ENCODE measurements at regions not wholly inside any gene's neighbourhood (a gene's known extent, or its start where the extent isn't known, plus 50 kb on each side); places are given as distances from the start of the nearest gene placed in this dataset.
"Not testable (repeated sequence)": the region's sequence is repeated elsewhere in the genome, so short reads cannot be mapped to it uniquely, and the experiment has no call there.

DNA sequence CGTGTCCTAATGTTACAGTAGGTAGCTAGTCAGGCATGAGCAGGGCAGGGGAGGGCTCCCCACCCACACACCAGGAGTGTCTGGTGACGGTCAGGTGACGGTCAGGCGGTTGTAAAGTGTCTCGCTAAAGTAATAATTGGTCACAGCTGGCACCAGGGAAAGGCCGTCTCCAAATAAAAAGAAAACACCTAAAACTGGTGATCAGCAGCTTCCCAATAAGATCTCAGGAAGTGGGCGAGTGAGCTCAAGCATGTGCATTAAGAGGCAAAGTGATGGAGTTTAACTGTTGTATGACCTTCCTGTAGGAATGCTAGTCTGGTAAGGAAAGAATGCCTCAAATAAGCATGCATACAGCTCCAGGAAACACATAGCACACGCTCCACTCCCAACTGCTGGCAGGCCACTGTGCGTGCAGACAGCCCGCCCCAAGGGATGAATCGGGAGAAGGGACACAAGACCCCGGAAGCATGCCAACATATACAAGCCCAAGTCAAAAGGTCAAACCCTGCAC lies 177.1 kb downstream of the RNF144A start:
- DNase-seq (ENCODE audit: low read depth): no peak

DNA sequence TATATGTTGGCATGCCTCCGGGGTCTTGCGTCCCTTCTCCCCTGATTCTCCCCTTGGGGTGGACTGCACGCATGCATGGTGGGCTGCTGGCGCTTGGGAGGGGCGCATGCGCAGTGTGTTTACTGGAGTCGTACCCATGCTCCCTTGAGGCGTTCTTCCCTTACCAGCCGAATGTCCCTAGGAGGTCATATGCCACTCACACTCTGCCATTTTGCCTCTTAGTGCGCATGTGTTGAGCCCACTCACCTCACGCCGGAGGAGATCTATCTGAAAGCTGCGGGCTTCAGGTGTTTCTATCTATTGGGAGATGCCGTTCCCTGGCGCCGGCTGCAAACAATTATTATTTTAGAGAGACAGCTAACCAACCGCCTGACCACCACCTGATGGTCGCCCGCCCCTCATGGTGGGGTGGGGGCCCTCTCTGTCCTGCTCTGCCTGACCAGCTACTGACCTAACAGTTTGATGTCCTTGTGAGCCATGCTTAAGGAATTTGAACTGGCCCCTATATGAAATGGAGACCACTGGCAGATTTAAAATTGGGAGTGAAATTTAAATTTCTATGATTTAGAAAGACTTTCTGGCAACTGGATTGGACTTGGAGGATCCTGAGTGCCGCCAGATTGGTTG lies 179.6 kb downstream of the RNF144A start:
- no peak for DNase-seq (ENCODE audit: low read depth)

DNA sequence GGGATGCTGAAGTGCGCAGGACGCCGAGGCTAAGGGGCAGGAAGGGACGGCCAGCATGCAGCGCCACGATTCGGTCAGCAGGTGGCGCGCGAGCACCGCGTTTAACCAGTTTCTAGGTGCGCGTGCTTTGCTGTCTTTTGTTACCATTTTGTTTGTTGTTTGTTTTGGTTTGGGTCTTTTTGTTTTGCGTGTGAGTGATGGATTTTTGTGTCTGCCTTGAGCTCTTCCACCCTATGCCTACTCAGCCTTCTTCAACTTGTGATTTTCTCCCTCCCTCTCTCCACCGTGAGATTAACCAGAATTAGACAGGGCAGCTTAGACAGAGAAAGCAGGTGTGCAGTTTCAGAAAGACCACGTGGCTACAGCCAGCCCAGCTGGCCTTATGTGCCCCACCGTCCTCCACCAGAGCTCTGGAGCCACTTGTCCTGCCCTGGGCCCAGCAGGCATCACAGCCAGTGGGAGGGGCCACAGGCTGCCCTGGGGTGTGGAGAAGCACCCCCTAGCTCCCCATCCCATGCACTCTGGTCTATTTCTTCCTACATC lies 180.2 kb downstream of the RNF144A start:
- peak; percentile 70 for DNase-seq (ENCODE audit: low read depth)

DNA sequence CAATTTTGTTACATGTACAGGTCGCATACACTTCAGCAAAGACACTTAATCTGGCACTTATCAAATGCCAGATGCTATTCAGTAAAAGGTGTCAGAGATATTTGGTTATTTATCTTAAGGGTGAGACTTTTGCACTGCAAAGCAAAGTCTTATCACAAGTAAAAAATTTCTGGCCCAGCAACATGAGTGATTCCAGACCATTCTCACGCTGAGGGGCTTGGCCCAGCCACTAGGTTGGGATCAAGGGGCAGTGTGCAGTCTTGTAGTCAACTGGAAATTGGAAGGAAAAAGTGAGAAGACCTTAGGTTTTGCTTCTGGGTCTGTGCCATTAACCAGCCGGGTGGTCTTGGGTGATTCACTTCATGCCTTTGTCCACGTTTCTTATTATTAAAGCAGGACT lies 181.6 kb downstream of the RNF144A start:
- no peak for DNase-seq (ENCODE audit: low read depth)

DNA sequence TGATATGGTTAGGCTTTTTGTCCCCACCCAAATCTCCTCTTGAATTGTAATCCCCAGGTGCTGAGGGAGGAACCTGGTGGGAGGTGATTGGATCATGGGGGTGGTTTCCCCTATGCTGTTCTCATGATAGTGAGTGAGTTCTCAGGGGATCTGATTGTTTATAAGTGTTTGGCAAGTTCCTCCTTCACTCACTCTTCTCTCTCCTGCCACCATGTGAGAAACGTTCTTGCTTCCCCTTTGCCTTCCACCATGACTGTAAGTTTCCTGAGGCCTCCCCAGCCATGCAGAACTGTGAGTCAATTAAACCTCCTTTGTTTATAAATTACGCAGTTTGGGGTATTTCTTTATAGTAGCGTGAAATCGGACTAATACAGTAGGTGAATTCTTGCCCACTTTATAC lies 182.5 kb downstream of the RNF144A start:
- DNase-seq (ENCODE audit: low read depth): not testable (repeated sequence)

DNA sequence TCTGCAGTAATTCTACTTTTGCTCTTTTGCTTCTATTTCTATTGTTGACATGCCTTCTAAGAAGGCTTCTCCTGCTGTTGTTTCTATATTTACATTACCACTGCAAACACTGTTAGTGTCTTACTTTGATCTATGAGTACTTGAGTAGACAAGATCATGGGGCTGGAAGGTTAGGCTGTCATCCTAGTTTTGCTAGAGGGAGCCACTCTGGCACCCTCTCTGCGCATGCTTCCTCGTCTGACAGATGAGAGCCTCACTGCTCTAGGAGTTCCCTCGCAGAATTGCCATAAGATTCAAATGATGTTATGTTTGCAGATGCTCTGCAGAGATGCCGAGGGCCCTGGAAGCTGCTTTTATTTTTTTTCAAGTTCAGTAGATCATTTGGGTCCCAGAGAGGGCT lies 185.6 kb downstream of the RNF144A start:
- no peak for DNase-seq (ENCODE audit: low read depth)

DNA sequence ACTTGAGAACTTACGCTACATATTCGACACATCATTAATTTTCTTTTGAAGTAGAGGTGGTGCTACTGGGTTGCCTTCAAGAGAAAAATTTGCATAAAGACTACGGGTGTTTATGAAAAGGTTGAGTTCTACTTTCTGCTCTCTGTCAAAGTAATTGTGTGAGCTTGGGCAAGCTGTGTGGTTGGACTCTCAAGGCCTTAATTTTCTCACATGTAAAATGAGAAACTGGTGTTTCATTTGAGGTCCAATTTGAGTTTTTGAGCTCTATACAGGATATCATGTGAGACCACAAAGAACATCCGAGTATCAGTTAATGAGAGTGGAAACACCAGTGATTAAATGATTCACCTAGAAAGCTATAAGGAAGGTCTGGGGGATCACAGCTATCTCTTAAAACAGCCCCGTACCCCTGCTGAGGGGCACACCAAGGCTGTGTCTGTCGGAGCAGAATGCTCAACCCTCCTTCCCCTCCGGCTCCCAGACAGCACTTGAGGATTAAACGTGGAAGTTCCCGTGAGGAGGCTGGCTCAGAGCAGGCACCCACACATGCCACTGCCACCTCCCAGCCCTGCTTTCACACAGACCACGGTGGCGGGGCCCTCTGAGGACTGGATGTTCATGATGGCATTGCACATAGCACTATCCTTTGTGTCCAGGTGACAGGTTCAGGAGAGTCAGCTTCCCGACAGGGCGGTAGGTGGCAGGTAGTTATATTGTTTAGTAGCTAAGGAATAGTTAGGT lies 191.8 kb downstream of the RNF144A start:
- DNase-seq (ENCODE audit: low read depth): no peak

DNA sequence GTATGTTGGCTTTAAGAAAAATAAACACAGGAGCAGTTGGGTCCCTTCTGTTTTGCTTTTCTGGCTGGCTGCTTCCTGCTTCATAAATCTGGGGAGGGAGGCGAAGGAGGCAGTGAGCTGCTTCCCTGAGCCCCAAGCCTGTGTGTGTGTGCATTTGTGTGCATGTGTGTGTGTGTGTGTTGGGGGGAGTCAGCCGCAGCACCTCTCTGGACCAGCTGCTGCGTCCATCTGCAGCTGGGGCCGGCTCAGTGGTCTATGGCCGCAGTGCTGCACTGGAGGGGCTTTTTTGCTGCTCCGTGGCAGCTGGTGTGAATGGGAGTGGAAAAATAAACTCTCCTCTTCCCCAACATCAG lies 192.3 kb downstream of the RNF144A start:
- no peak for DNase-seq (ENCODE audit: low read depth)

DNA sequence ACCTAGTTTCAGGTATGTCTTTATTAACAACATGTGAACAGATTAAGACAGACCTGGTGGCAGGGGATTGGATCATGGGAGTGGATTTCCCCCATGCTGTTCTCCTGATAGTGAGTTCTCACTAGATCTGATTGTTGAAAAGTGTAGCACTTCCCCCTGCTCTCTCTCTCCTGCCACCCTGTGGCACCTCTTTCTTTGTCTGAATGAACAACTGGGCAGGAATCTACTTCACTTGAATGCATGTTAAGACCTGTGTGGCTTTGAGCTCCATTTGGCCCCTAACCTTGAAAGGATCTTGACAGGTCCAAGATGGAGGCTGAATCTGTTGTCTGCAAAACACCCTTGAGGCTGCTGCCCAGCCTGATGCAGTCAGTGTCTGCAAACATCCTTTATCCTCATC lies 194.4 kb downstream of the RNF144A start:
- DNase-seq (ENCODE audit: low read depth): no peak

DNA sequence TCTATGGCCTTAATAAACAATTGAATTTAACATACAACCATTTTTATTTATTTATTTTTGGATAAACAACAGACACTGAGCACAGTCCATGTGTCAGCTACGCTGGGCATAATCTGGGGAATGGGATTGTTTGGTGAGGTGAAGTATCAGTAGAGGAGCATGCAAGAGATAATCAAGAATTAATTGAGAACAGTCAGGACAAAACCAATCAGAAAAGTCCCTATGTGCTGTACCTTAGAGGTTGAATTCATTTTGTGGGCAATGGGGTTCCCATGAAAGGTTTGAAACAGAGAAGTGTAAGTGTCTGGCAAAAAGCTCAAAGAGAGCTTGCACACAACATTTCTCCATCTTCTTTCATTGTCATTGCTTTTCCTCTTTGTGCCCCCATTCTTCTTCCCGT lies 198.2 kb downstream of the RNF144A start:
- no peak for DNase-seq (ENCODE audit: low read depth)

DNA sequence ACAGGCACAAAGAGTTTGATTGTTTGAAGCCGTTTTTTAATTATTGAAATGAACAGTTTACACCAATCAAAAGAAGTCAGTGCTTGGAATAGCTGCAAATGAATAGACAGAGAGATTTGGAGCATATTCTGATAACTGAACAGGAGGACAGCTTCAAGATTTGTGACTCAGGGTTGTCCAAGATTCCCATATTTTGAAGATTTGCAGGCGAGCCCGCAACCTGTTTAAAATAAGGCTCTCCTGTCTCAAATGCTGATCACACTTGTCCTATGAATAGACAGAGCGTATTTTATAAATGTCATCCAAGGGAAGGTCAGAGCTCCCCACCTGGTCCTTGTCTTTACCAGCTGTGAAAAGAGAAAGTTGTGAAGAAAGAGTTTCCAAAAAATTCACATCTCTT lies 198.7 kb downstream of the RNF144A start:
- DNase-seq (ENCODE audit: low read depth): no peak

DNA sequence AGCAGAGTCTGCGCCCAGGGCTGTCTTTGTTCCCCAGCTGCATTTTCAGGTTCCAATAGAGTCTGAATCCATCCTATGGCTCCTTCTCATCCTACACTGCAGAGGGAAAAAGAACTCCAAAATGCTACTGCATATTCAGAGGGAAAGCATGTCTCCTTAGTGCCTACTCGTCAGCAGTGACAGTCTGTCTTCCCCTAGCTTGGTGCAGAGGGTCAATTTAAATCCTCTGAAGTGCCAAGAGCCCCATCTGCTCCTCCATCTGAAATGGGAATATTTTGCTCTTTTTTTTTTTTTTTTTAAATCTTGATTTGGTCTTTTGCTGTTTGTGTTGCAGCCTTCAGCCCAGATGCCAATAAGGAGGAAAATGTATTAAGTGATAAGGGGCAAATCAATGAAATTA lies 199.3 kb downstream of the RNF144A start:
- DNase-seq (ENCODE audit: low read depth): no peak

DNA sequence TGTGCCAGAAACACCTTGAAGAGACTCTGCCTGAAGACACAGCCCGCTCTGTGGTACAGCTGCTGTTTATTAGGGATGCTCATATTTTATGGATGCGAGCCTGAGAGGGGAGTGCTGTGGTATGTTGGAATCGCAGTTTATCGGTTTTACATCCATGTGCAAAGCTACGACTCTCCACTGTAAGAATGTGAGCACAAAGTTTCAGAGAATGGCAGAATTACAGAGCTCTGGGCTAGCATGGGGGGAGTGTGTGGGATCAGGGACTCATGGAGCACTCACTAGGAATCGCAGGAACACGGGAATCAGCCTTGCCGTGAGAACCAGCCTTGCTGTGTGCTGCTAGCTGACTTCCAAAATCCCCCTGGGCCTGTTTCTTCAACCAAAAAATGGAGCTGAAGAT lies 199.9 kb downstream of the RNF144A start:
- DNase-seq (ENCODE audit: low read depth): no peak

DNA sequence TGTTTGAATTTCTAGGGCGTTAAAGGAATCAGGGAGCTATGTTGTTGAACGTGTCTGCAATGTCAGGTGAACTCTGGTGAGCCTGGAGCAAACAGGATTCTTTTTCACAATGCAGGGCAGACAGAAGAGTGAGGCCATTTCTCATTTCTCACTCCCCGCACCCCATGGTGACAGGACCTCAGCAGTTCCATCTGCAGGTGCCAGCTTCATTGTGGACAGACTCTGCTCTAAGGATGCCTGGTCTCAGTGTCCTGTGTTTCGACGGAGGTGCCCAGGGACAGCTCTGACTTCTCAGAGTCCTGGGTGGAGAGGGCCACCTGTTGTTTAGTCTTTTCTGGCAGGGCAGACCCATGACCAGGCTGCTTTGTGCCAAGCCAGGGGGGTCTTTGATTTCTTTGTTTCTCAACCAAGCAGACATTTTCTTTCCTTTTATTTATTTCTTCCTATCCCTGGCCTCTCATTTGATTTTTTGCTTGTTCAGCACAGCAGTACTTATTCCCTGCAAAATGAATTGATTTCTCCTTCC lies 201.5 kb downstream of the RNF144A start:
- DNase-seq (ENCODE audit: low read depth): no peak

DNA sequence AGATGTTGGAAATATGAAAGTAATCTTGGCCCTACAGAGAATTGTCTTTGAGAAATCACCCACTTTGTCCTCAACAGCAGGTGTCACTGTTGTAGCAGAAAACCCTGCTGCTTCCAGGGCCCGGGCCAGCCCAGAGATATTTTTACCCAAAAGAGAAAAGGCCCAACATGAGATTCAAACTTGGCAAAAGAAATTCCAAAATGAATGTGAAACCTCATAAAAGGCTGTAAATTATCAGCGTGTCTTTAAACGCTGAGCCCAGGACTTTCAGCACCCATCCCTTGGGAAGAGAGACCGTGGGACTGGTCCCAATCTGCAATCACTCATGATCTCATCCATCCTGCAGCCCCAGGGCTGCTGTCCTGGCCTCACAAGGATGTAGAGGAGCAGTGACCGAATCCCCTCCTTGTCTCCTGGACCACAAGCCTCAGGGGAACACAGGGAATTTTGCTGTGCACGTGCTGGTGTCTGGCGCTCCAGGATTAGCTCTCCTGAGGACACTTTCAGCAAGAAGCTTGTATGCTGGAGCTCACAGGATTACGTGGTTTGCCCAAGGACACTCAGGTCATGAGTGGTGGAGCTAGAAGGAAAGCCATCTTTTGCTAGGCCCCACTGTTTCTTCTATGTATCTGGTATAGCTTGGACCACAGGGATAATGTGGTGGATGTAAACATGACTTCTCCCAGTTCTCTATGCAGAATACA lies 202.1 kb downstream of the RNF144A start:
- no peak for DNase-seq (ENCODE audit: low read depth)

DNA sequence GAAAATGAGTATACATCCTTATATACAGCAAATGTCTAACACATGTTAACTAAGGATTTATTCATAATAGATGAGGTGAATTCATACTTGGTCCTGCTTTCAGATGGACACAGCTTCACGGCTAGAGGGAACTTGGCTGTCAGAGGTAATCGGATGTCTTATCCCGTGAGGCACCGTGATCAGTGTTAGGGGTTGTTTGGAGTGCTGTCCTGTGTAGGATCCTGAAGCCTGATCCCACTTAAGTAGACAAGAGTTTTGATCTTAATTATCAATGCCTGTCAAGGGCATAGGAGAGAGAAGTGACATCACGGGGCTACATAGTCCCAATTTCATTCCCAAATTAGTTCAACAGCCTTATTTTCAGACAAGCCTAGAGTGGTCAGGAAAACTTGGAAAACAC lies 204.6 kb downstream of the RNF144A start:
- no peak for DNase-seq (ENCODE audit: low read depth)

DNA sequence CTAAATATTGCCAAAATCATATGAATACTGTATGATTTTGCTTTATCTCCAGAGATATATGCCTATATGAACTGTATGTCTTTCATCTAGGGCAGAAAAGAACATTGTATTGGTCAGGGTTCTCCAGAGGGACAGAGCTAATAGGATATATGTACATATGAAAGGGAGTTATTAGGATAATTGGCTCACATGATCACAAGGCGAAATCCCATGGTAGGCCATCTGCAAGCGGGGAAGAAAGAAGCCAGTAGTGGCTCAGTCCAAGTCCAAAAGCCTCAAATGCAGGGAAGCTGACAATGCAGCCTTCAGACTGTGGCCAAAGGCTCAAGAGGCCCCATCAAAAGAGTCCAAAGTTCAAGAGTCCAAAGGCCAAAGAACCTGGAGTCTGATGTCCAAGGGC lies 209.9 kb downstream of the RNF144A start:
- no peak for DNase-seq (ENCODE audit: low read depth)

DNA sequence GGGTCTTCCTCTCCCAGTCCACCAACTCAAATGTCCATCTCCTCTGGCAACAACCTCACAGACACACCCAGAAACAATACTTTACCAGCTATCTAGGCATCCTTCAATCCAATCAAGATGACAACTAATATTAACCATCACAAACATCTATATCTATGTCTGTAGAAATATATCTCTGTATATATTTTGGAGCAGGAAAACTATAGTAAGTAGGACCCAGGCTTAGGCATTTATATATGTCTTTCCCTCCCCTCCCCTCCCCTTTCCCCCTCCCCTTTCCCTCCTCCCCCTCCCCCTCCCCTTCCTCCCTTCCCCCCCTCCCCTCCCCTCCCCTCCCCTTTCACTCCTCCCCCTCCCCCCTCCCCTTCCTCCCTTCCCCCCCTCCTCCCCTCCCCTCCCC lies 210.5 kb downstream of the RNF144A start:
- no peak for DNase-seq (ENCODE audit: low read depth)

DNA sequence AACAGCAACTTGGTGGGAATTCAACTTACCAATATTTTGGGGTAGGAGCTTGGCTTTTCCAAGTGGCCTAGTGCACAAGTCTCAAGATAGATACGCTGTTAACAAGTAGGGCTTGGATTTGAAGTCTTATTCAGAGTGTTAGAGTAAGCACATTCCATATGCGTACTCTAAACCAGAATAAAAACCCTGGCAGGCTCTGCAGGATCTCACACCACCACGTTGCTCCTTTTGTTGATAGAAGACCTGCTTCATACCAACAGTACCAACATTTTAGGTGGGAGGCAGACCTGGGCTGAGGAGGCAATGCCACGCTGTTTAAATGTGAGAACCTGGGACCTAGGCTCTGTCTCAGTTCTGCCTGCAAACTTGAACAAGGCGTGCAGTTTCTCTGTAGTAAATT lies 214.0 kb downstream of the RNF144A start:
- DNase-seq (ENCODE audit: low read depth): no peak

DNA sequence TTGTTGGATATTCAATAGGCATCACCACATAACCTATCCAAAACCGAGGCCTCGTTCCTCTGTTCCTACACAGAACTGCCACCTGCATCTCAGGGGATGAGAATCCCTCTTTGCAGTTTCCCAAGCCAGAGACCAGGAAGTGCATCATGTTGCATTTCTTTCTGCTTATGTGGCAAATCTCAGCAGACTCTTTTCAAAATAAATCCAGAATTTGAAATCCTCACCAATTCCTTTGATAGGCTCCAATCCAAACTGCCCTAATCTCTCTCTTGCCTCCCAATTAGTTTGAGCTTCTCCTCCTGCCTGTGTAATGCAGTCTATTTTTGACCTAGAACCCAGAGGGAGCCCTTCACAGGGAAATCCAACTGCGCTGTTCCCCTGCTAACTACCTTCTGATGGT lies 215.5 kb downstream of the RNF144A start:
- no peak for DNase-seq (ENCODE audit: low read depth)

DNA sequence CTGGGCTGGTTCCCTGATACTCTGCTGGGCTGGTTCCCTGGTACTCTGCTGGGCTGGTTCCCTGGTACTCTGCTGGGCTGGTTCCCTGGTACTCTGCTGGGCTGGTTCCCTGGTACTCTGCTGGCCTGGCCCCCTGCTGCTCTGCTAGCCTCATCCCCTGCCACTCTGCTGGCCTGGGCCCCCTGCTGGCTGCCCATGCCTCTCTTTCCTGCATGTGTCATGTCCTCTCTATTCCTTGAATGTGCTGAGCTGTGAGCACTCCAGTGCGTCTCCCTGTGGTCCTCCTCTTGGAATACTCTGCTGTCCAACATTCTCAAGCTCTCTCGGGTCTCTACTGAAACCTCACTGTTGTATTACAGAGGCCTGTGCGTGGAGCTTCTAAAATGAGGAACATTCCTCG lies 216.3 kb downstream of the RNF144A start:
- DNase-seq (ENCODE audit: low read depth): peak; percentile 67

DNA sequence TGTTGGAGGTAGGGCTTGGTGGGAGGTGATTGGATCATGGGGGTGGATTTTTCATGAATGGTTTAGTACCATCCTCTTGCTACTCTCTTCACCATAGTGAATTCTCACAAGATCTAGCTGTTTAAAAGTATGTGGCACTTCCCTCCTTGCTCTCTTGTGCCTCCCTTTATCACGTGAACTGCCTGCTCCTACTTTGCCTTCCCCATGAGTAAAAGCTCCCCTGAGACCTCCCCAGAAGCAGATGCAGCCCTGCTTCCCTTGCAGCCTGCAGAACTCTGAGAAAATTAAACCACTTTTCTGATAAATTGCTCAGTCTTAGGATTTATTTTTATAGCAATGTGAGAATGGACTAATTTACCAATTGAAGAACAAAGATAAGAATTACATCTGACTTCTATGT lies 223.1 kb downstream of the RNF144A start:
- no peak for DNase-seq (ENCODE audit: low read depth)

Data from HT1080 (cell line).